T-cell (primary cell): ENCODE measurements at regions not wholly inside any gene's neighbourhood (a gene's known extent, or its start where the extent isn't known, plus 50 kb on each side); places are given as distances from the start of the nearest gene placed in this dataset.
"Not testable (repeated sequence)": the region's sequence is repeated elsewhere in the genome, so short reads cannot be mapped to it uniquely, and the experiment has no call there.

Source experiments
- ATAC-seq, 4 experiments: fragments of 200-7000 bp in 3 of 4; fragments of 150-1000 bp in 1 of 4; cut with Tn5 transposase; replicated peaks in 1 of 4; 1 replicate in 3 of 4; 2 replicates in 1 of 4; pipeline ENCODE4 v1.10.0; 2021; ENCODE audit warnings: moderate library complexity in 3 of 4, mild to moderate bottlenecking in 2 of 4, moderate number of reproducible peaks in 1 of 4
- CTCF ChIA-PET, 2 donors: fragments of 300-600 bp; sonication (Branson Sonifier 250); formaldehyde crosslinking; loops; one replicate each; lab custom pipeline; 2022; ENCODE audit warnings: antibody characterized with exemption in 2 of 2; lab: Charles Lee
- POLR2A ChIA-PET, 2 donors: fragments of 300-600 bp; sonication (Branson Sonifier 250); formaldehyde crosslinking; loops; one replicate each; lab custom pipeline; 2022; ENCODE audit warnings: antibody characterized with exemption in 2 of 2; lab: Charles Lee
- DNase-seq, 35 experiments: peaks; one replicate each; pipeline versions ENCODE4 v3.0.0 to v3.0.0-alpha.2; 2013 to 2023
- H3K27ac ChIP-seq: one replicate; pipeline ENCODE4 v1.5.1; 2013; ENCODE audit warnings: low read length
- H3K27me3 ChIP-seq, 2 experiments: replicated peaks in 1 of 2; 1 replicate in 1 of 2; 2 replicates in 1 of 2; pipeline versions ENCODE4 v1.6.1 to v1.7.0; 2013; ENCODE audit warnings: low read length in 1 of 2, mixed read lengths in 1 of 2; ENCODE audit not compliant: control insufficient read depth in 2 of 2, insufficient read depth in 2 of 2; ENCODE audit errors: extremely low read depth in 1 of 2
- H3K36me3 ChIP-seq, 2 donors: 1 replicate in 1 of 2; 2 replicates in 1 of 2; pipeline versions ENCODE4 v1.6.1 to v1.7.0; 2013; ENCODE audit warnings: low read length in 1 of 2; ENCODE audit not compliant: control insufficient read depth in 2 of 2, insufficient read depth in 1 of 2; ENCODE audit errors: extremely low read depth in 1 of 2
- H3K4me1 ChIP-seq, 2 experiments: 1 replicate in 1 of 2; 2 replicates in 1 of 2; pipeline versions ENCODE4 v1.6.1 to v1.7.0; 2013; ENCODE audit warnings: low read length in 2 of 2, mixed read lengths in 1 of 2; ENCODE audit not compliant: insufficient read depth in 2 of 2, control insufficient read depth in 1 of 2; ENCODE audit errors: extremely low read depth in 1 of 2
- H3K4me3 ChIP-seq, 2 donors: 1 replicate in 1 of 2; 2 replicates in 1 of 2; pipeline versions ENCODE4 v1.5.1 to v1.7.0; 2013; ENCODE audit warnings: mild to moderate bottlenecking in 2 of 2, low read length in 1 of 2, moderate library complexity in 1 of 2; ENCODE audit not compliant: control insufficient read depth in 1 of 2; ENCODE audit errors: extremely low read depth in 1 of 2
- H3K9me3 ChIP-seq: 2 replicates; pipeline ENCODE4 v1.7.0; 2013
- H3K27ac Mint-ChIP-seq, 2 donors: one replicate each; pipeline ENCODE4 v1.8.0; 2020 to 2021; ENCODE audit warnings: mild to moderate bottlenecking in 2 of 2, mixed read lengths in 2 of 2
- H3K27me3 Mint-ChIP-seq, 2 donors: one replicate each; pipeline ENCODE4 v1.8.0; 2021 to 2022; ENCODE audit warnings: mixed read lengths in 2 of 2
- H3K36me3 Mint-ChIP-seq: one replicate; pipeline ENCODE4 v1.8.0; 2021; ENCODE audit warnings: mixed read lengths
- H3K4me1 Mint-ChIP-seq, 3 donors: one replicate each; pipeline ENCODE4 v1.8.0; 2020 to 2022; ENCODE audit warnings: mixed read lengths in 3 of 3, mild to moderate bottlenecking in 1 of 3
- H3K4me3 Mint-ChIP-seq, 3 donors: one replicate each; pipeline ENCODE4 v1.8.0; 2020 to 2022; ENCODE audit warnings: mild to moderate bottlenecking in 3 of 3, mixed read lengths in 3 of 3, moderate library complexity in 3 of 3
- H3K9me3 Mint-ChIP-seq, 3 donors: one replicate each; pipeline ENCODE4 v1.8.0; 2020 to 2022; ENCODE audit warnings: mixed read lengths in 3 of 3
- WGBS: methylation state at CpG from one replicate; pipeline ENCODE4 v1.1.5; 2013; ENCODE audit warnings: missing lambda C conversion rate; ENCODE audit not compliant: insufficient coverage; 5-methylcytosine and 5-hydroxymethylcytosine counted together

- H3K4me1 ChIP-seq, DNase-seq, H3K4me3 ChIP-seq, H3K4me1 Mint-ChIP-seq, H3K27me3 Mint-ChIP-seq, H3K4me3 Mint-ChIP-seq, H3K27me3 ChIP-seq, ATAC-seq, H3K27ac ChIP-seq, H3K9me3 ChIP-seq, CTCF ChIA-PET, H3K36me3 ChIP-seq, H3K36me3 Mint-ChIP-seq, POLR2A ChIA-PET, H3K27ac Mint-ChIP-seq, H3K9me3 Mint-ChIP-seq: not testable (repeated sequence)
- 73% methylated on average over 11 of the region's 12 CpGs for WGBS
Observed at GRCh38 chr13:18248533-18249240, 932.9 kb downstream of the TUBA3C start.

- 67% methylated on average over 1 of the region's 3 CpGs for WGBS
- CTCF ChIA-PET, POLR2A ChIA-PET: not testable (repeated sequence)
Observed at GRCh38 chr13:18240086-18240485, 941.5 kb downstream of the TUBA3C start.

GRCh38 chr13:18238586-18238985 lies 943.0 kb downstream of the TUBA3C start:
- H3K4me1 Mint-ChIP-seq, POLR2A ChIA-PET, H3K4me3 ChIP-seq, H3K9me3 ChIP-seq, CTCF ChIA-PET, H3K36me3 Mint-ChIP-seq, H3K27ac Mint-ChIP-seq, H3K4me1 ChIP-seq, H3K36me3 ChIP-seq, H3K27ac ChIP-seq, H3K27me3 Mint-ChIP-seq, DNase-seq, H3K27me3 ChIP-seq, H3K4me3 Mint-ChIP-seq, ATAC-seq: not testable (repeated sequence)
- WGBS: 57% methylated on average over 5 of the region's 5 CpGs
- H3K9me3 Mint-ChIP-seq: peaks cover 0 to 12% (median 9%) of the 10 kb centered on the region in 3 donors

More at GRCh38 chr13:18240086-18240485, 941.5 kb downstream of the TUBA3C start:
- H3K4me1 ChIP-seq, H3K9me3 ChIP-seq, H3K27me3 ChIP-seq, ATAC-seq, H3K27me3 Mint-ChIP-seq, DNase-seq, H3K36me3 Mint-ChIP-seq, H3K4me3 Mint-ChIP-seq, H3K27ac ChIP-seq, H3K4me1 Mint-ChIP-seq, H3K27ac Mint-ChIP-seq, H3K4me3 ChIP-seq, H3K36me3 ChIP-seq: not testable (repeated sequence)
- peaks cover 0 to 12% (median 9%) of the 10 kb centered on the region in 3 donors for H3K9me3 Mint-ChIP-seq

DNA sequence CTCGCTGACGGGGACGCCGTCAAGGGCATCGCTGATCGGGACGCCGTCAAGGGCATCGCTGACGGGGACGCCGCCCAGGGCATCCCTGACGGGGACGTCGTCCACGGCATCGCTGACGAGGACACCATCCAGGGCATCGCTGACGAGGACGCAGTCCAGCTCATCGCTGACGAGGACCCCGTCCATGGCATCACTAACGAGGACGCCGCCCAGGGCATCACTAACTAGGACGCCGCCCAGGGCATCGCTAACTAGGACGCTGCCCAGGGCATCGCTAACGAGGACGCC lies 945.2 kb downstream of the TUBA3C start:
- H3K27me3 Mint-ChIP-seq: no peaks in the 10 kb centered on the region
- H3K9me3 ChIP-seq: no peaks in the 10 kb centered on the region
- peaks cover 0 to 9% (median 9%) of the 10 kb centered on the region in 3 donors for H3K9me3 Mint-ChIP-seq
- no peak overlapping the region for H3K4me3 ChIP-seq
- ATAC-seq: no peak
- H3K4me3 Mint-ChIP-seq: no peak overlapping the region
- H3K4me1 ChIP-seq: no peaks in the 10 kb centered on the region
- H3K36me3 ChIP-seq: no peaks in the 10 kb centered on the region
- ChIA-PET POLR2A (no interaction called here), CTCF (no interaction called here)
- no peak for DNase-seq
- 95% methylated on average over 32 of the region's 34 CpGs for WGBS
- H3K27ac Mint-ChIP-seq: no peak overlapping the region
- no peaks in the 10 kb centered on the region for H3K27me3 ChIP-seq
- H3K4me1 Mint-ChIP-seq: no peaks in the 10 kb centered on the region
- no peaks in the 10 kb centered on the region for H3K36me3 Mint-ChIP-seq
- no peak overlapping the region for H3K27ac ChIP-seq

DNA sequence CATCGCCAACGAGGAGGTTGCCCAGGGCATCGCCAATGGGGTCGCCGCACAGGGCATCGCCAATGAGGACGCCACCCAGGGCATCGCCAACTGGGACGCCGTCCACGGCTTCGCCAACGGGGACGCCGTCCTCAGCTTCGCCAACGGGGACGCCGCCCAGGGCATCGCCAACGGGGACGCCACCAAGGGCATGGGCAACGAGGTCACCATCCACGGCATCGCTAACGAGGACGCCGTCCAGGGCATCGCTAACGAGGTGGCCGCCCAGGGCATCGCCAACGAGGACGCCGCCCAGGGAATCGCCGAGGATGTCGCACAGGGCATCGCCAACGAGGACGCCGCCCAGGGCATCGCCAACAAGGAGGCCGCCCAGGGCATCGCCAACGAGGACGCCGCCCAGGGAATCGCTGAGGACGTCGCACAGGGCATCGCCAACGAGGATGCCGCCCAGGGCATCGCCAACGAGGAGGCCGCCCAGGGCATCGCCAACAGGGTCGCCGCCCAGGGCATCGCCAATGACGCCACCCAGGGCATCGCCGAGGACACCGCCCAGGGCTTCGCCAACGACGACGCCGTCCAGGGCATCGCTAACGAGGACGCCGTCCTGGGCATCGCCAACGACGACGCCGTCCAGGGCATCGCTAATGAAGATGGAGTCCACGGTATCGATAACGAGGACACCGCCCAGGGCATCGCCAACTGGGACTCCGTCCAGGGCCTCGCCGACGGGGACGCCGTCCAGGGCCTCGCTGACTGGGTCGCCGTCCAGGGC lies 945.7 kb downstream of the TUBA3C start:
- CTCF ChIA-PET: no interaction called here

DNA sequence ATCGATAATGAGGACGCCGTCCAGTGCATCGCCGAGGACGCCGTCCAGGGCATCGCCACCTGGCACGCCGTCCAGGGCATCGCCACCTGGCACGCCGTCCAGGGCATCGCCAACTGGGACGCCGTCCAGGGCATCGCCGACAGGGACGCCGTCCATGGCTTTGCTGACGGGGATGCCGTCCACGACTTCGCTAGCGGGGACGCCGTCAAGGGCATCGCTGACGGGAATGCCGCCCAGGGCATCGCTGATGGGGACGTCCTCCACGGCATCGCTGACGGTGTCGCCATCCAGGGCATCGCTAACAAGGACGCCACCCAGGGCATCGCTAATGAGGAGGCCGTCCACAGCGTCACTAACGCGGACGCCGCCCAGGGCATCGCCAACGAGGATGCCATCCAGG lies 946.5 kb downstream of the TUBA3C start:
- ChIA-PET POLR2A (no interaction called here), CTCF (no interaction called here)
- DNase-seq (no peak), ATAC-seq (no peak)
- Histone ChIP-seq H3K27me3 (no peaks in the 10 kb centered on the region), H3K36me3 (no peaks in the 10 kb centered on the region), H3K4me3 (no peak overlapping the region), H3K27ac (no peak overlapping the region), H3K4me1 (no peaks in the 10 kb centered on the region), H3K9me3 (no peaks in the 10 kb centered on the region)
- 97% methylated on average over 47 of the region's 47 CpGs for WGBS
- no peaks in the 10 kb centered on the region for H3K36me3 Mint-ChIP-seq
- no peaks in the 10 kb centered on the region for H3K4me1 Mint-ChIP-seq
- H3K27me3 Mint-ChIP-seq: no peaks in the 10 kb centered on the region
- H3K27ac Mint-ChIP-seq: no peak overlapping the region
- peaks cover 0 to 6% (median 5%) of the 10 kb centered on the region in 3 donors for H3K9me3 Mint-ChIP-seq
- no peak overlapping the region for H3K4me3 Mint-ChIP-seq

More for the DNA sequence above, 945.7 kb downstream of the TUBA3C start:
- H3K36me3 Mint-ChIP-seq: no peaks in the 10 kb centered on the region
- no peaks in the 10 kb centered on the region for H3K27me3 ChIP-seq
- no peaks in the 10 kb centered on the region for H3K4me1 Mint-ChIP-seq
- ATAC-seq: no peak
- no peak overlapping the region for H3K27ac ChIP-seq
- no peaks in the 10 kb centered on the region for H3K9me3 ChIP-seq
- H3K4me1 ChIP-seq: no peaks in the 10 kb centered on the region
- no peak for DNase-seq
- no peaks in the 10 kb centered on the region for H3K36me3 ChIP-seq
- no peak overlapping the region for H3K27ac Mint-ChIP-seq
- WGBS: 94% methylated on average over 94 of the region's 94 CpGs
- H3K9me3 Mint-ChIP-seq: peaks cover 0 to 7% (median 6%) of the 10 kb centered on the region in 3 donors
- H3K27me3 Mint-ChIP-seq: no peaks in the 10 kb centered on the region
- POLR2A ChIA-PET: no interaction called here
- no peak overlapping the region for H3K4me3 ChIP-seq
- no peak overlapping the region for H3K4me3 Mint-ChIP-seq
